Cardiac muscle cell (in vitro differentiated cells and primary cell): ENCODE measurements at regions not wholly inside any gene's neighbourhood (a gene's known extent, or its start where the extent isn't known, plus 50 kb on each side); places are given as distances from the start of the nearest gene placed in this dataset.

Experiments used
- DNase-seq, 2 donors: peaks; one replicate each; pipeline versions ENCODE4 v3.0.0 to v3.0.0-alpha.2; 2010 to 2017; ENCODE audit warnings: low read depth in 1 of 2, low spot score in 1 of 2
- H3K27ac ChIP-seq: fragments of 200-600 bp; sonication (generic); 2 replicates; pipeline ENCODE4 v1.5.1; 2016
- H3K27me3 ChIP-seq: fragments of 200-600 bp; sonication (generic); 2 replicates; pipeline ENCODE4 v1.6.0; 2016; ENCODE audit warnings: control low read depth
- H3K36me3 ChIP-seq: fragments of 200-600 bp; sonication (generic); 2 replicates; pipeline ENCODE4 v1.5.1; 2016; ENCODE audit warnings: control low read depth
- H3K4me1 ChIP-seq: fragments of 200-600 bp; sonication (generic); 2 replicates; pipeline ENCODE4 v1.8.1; 2017; ENCODE audit warnings: low read depth, mild to moderate bottlenecking, mixed run types
- H3K4me3 ChIP-seq: fragments of 200-600 bp; sonication (generic); 2 replicates; pipeline ENCODE4 v1.5.1; 2016; ENCODE audit warnings: mild to moderate bottlenecking
- H3K9me3 ChIP-seq: fragments of 200-600 bp; sonication (generic); 2 replicates; pipeline ENCODE4 v1.5.1; 2017; ENCODE audit warnings: low read depth, mild to moderate bottlenecking, control low read depth
- CTCF ChIP-seq: IDR thresholded peaks from 2 replicates; pipeline ENCODE4 v1.5.1; 2012; ENCODE audit warnings: low read depth, mild to moderate bottlenecking, low read length

- no peak for TF ChIP-seq CTCF
- Histone ChIP-seq H3K27ac (no peak overlapping the region), H3K4me3 (no peak overlapping the region), H3K36me3 (no peaks in the 10 kb centered on the region), H3K9me3 (no peaks in the 10 kb centered on the region), H3K4me1 (no peaks in the 10 kb centered on the region), H3K27me3 (no peaks in the 10 kb centered on the region)
- DNase-seq: no peak
Observed at GRCh38 chr2:2569836-2570235, 238.8 kb upstream of the MYT1L start.

GRCh38 chr2:2569306-2569705, 238.2 kb upstream of the MYT1L start:
- TF ChIP-seq CTCF: no peak
- H3K4me3 ChIP-seq: no peak overlapping the region
- no peaks in the 10 kb centered on the region for H3K36me3 ChIP-seq

GRCh38 chr2:2568411-2568810, 237.3 kb upstream of the MYT1L start:
- Histone ChIP-seq H3K36me3 (no peaks in the 10 kb centered on the region), H3K27me3 (no peaks in the 10 kb centered on the region), H3K9me3 (no peaks in the 10 kb centered on the region), H3K4me3 (no peak overlapping the region), H3K4me1 (no peaks in the 10 kb centered on the region), H3K27ac (no peak overlapping the region)
- TF ChIP-seq CTCF: no peak
- no peak for DNase-seq

More at GRCh38 chr2:2569306-2569705, 238.2 kb upstream of the MYT1L start:
- Histone ChIP-seq H3K27ac (no peak overlapping the region), H3K9me3 (no peaks in the 10 kb centered on the region), H3K27me3 (no peaks in the 10 kb centered on the region), H3K4me1 (no peaks in the 10 kb centered on the region)
- no peak for DNase-seq

GRCh38 chr2:2567776-2568175, 236.7 kb upstream of the MYT1L start:
- H3K9me3 ChIP-seq: no peaks in the 10 kb centered on the region
- no peak for TF ChIP-seq CTCF
- no peaks in the 10 kb centered on the region for H3K27me3 ChIP-seq
- no peak overlapping the region for H3K4me3 ChIP-seq
- no peak for DNase-seq
- H3K27ac ChIP-seq: no peak overlapping the region
- no peaks in the 10 kb centered on the region for H3K36me3 ChIP-seq
- no peaks in the 10 kb centered on the region for H3K4me1 ChIP-seq

- no peak for DNase-seq
- no peaks in the 10 kb centered on the region for H3K36me3 ChIP-seq
- no peak for TF ChIP-seq CTCF
Observed at GRCh38 chr2:2566396-2567323, 235.6 kb upstream of the MYT1L start.

More at GRCh38 chr2:2566396-2567323, 235.6 kb upstream of the MYT1L start:
- H3K9me3 ChIP-seq: no peaks in the 10 kb centered on the region
- H3K4me3 ChIP-seq: no peak overlapping the region
- H3K4me1 ChIP-seq: no peaks in the 10 kb centered on the region
- H3K27me3 ChIP-seq: no peaks in the 10 kb centered on the region
- H3K27ac ChIP-seq: no peak overlapping the region
